ENCODE measurements at regions not wholly inside any gene's neighbourhood (a gene's known extent, or its start where the extent isn't known, plus 50 kb on each side); places are given as distances from the start of the nearest gene placed in this dataset.

DNA sequence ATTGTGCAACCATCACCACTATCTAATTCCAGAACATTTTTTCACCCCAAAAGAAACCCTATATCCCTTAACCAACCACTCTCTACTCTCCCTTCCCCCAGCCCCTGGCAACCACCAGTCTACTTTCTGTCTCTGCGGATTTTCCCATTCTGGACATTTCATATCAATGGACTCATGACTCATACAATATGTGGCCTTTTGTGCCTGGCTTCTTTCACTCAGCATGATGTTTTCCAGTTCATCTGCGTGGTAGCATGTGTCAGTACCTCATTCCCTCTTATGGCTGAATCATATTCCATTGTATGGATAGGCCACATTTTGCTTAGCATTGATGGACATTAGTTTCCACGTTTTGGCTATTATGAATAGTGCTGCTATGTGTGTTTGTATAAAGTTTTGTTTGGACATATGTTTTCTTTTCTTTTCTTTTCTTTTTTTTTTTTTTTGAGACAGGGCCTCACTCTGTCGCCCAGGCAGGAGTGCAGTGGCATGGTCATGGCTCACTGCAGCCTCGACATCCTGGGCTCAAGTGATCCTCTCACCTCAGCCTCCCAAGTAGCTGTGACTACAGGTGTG, 335.4 kb downstream of the BCOR start:
- TF ChIP-seq EZH2 (IDR thresholded peaks at IDR 0.05; ENCODE audit: insufficient read depth, poor library complexity, severe bottlenecking) (no peak), EZH2phosphoT487 (IDR thresholded peaks at IDR 0.05; ENCODE audit: insufficient read depth, low read depth) (no peak)
